NCI-H82 (cell line): ENCODE measurements at regions not wholly inside any gene's neighbourhood (a gene's known extent, or its start where the extent isn't known, plus 50 kb on each side); places are given as distances from the start of the nearest gene placed in this dataset.

Experiments
- DNase-seq: peaks from one replicate; lab custom pipeline; 2025; lab: John Stamatoyannopoulos, UW

DNA sequence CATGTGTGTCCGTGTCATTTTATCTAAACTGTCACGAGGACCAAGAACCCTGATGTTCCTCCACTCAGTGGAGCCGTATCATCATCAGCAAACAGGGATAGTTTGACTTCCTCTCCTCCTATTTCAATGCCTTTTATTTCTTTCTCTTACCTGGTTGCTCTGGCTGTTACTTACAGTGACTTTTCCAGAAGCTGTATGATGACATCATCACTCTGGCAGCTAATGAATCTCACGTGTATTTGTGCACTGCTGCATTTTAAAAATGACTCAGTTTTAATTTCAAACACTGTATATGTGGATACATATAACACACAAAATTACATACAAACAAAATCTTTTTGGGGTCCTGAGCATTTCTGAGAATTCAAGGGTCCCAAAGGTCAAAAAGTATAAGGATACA is 481.4 kb downstream of the CDH2 start:
- DNase-seq: no peak

- DNase-seq: no peak
Observed at GRCh38 chr18:27695052-27695451, 481.9 kb downstream of the CDH2 start.

DNA sequence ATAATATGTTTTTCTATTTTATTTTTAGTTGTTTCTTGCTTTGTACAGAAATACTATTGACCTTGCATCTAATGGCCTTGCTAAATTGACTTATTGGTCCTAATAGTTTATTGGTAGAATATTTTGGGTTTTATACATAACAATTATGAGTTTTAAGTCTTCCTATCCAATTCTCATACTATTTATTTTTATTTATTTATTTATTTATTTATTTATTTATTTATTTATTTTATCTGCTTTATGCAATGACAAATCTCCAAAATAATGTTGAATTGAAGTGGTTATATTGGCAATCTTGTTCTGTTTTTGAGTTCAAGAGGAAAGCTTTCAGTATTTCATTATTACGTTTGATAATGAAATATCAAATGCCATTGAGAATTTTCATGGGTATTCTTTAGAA is 488.3 kb downstream of the CDH2 start:
- no peak for DNase-seq

GRCh38 chr18:27687351-27687979 is 489.5 kb downstream of the CDH2 start:
- DNase-seq: no peak

DNA sequence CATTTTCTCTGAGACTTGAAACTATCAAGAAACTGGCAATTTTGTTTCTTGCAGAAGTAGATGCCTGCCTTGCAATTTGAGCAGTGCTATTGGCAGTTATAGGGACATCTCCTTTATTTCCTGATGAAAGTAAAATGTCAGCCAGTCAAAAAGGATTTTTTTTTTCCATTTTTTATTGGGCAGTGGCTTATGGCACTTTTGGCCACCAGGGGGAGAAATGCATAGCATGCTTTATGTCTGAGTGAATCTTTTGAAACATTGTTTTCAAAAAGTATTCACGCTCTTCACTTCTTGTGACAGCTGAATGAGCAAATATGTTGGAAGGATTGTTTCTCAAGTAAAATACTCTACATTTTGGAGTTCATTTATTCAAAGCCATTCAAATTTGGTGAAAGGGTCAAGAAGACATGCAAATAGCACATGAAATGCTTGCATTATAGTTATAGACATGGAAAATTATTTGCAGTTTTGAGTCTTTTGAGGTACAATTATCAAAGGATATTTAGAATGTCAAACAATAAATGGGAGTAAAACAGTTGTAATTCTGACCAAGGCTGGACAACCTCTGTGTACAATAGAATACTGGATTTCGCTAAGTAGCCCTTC is 491.0 kb downstream of the CDH2 start:
- peak; percentile 72 for DNase-seq

DNA sequence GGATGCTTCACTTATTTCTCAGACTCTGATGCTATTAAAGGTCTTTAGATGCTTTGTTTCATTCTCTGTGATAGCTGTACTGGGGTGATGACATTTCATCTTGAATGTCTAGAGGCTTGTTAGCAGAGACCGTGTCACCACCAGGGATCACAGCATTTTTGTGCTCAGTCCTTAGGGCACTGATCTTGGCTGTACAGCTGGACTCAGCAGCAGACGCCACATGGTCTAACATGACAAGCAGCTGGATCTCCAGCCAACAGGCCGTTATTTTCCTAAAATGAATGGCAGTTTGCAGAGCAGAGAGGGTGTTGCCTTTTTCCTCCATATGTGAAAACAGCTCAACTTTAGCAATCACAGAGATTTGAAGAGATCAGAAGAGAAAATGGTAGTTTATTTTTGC is 491.8 kb downstream of the CDH2 start:
- DNase-seq: no peak

GRCh38 chr18:27674411-27674810 is 489.3 kb upstream of the CHST9 start:
- DNase-seq: no peak

DNA sequence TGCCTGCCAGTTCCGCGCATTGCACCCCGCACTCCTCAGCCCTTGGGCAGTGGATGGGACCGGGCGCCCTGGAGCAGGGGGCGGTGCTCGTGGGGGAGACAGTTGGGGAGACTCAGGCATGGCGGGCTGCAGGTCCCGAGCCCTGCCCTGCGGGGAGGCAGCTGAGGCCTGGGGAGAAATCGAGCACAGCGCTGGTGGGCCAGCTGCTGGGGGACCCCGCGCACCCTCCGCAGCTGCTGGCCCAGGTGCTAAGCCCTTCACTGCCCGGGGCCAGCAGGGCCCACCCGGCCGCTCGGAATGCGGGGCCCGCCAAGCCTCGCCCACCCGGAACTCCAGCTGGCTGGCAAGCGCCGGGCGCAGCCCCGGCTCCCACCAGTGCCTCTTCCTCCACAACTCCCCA is 488.8 kb upstream of the CHST9 start:
- DNase-seq: no peak

GRCh38 chr18:27668158-27668557 is 483.1 kb upstream of the CHST9 start:
- no peak for DNase-seq

- DNase-seq: no peak
Observed at GRCh38 chr18:27667064-27667463, 482.0 kb upstream of the CHST9 start.

DNA sequence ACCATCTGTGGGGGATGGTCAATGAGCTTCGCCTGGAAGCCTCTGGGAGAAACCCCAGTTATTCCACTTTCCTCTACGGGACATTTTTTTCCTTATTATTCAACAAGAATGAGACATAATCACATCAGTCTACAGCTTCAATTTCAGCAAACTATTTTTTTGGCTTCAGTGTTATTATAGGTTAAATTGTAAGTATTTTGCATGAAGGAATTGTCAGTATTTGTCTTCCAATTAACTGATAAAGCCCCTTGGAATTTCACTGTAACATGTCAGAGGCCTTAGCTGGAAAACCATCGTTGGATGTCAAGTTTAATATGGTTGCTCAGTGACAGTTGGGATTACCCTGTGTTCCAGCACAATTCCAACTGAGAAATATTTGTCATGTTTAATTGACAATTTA is 480.9 kb upstream of the CHST9 start:
- peak; percentile 38 for DNase-seq

DNA sequence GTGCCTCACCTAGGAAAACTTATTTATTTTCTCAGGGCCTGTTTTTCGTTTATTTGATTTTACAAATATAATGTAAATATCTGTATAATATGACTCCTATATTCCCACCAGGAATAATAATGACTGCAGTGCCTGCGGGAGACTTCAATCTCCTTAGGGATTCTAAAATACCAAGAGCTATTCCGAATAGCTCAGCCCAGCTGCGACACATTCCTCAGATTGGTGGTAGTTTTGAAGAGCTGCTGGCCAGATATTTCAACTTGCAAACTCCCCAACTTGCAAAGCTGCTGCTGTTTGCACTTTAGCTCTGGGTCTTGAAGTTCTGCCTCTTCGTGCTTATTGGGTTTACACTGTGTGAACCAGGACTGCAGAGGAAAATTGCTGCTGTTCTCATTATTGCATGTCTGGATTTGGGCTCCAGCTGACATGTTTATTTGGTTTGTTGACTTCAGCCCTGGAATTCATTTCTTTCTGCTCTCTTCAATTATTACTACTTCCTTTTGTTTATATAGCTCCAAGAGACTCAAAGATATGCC is 480.2 kb upstream of the CHST9 start:
- no peak for DNase-seq

GRCh38 chr18:27662949-27663348 is 477.8 kb upstream of the CHST9 start:
- DNase-seq: no peak

DNA sequence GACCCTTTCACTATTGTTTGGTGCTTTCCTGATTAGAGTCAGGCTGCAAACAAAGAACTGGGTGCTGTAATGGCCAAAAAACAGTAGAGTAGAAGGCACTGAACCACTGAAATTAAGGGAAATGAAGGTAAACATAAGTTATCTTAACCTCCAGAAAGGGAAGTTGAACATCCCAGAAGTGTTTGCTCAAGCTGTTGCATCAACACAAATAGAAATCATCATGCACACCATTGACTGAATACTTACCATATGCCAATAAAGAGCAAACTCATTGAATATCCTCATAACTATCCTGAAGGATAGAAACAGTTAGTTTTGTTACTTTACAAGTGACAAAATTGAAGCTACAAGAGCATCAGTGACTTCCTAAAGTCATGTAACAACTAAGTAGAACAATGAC is 477.4 kb upstream of the CHST9 start:
- no peak for DNase-seq

- DNase-seq: peak; percentile 53
Observed at GRCh38 chr18:27661320-27662018, 476.4 kb upstream of the CHST9 start.

DNA sequence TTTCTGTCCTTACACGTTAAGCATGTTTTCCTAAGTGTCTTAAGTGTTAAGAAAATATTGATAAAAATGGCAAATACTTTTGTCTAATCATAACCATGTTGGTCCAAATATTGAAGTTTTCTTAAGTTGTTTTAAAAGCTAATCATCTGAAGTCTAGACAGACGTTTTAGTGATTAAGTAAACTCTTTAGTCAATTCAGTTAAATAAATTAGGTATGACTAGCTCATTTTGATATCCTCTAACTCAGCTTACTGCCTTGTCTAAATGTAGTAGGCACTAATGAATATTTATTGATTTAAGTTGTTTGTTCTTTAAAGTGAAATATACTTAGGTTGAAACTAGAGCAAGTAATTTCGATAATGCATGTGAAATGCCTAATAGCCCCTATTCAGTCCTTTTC is 471.8 kb upstream of the CHST9 start:
- DNase-seq: no peak

- no peak for DNase-seq
Observed at GRCh38 chr18:27656167-27656778, 471.2 kb upstream of the CHST9 start.

DNA sequence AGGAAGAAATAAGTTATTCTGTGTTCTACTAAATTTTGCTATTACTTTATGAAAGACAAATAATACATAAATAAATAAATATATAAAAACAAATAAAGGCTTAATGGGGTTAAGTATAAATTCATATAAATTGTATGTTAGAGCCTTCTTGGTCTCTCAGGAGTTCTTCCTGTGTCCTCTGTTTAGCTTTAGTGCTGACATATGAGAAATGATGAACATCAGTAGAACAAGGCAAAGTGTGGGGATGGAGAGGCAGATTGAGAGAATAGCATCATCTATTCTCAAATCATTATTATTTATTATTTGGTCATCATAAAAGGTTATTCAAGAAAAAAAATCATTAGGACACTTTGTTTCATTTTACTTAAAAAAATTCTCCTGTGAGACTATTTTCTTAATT is 468.1 kb upstream of the CHST9 start:
- no peak for DNase-seq

DNA sequence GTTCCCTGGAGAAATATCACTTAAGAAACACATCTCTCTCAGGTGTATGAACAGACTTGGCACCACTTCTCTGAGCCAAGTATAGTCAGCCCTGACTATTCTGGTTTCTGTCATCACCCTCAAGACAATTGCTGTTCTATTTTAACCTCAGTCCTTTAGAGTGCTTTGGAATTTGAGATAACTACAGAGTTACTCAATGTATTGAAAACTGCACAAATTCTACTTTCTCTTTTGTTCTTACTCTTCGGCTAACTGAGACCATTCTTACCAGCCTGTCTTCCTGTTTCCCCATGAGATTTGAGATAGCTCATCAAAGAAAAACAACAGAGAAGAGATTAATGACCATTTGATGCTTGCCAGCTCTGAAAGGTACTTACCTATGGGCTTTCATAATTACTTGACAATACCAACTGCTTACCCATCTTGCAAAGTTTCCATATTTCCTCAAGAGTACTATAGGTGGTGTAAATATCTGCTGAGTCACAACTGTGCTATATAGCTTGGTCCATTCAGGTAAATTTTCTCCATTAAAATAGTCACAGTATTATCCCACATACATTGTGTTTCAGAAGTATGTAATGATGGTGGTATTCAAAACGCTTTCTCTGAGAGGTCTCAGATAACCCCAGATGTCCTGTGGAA is 467.5 kb upstream of the CHST9 start:
- no peak for DNase-seq

DNA sequence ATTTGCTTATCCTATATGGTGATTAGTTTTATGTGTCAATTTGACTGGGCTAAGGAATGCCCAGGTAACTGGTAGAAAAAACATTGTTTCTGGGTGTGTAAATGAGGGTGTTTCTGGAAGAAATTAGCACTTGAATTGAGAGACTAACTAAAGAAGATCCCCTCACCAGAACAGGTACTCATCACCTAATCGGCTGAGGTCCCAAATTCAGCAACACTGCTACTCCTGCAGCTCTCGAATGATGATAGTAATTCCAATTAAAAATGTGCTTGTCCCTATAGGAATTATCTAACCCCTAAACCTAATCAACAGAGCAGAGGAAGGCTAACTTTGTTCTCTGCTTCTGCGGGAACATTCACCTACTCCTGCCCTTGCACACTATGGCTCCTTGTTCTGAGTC is 464.5 kb upstream of the CHST9 start:
- DNase-seq: no peak

DNA sequence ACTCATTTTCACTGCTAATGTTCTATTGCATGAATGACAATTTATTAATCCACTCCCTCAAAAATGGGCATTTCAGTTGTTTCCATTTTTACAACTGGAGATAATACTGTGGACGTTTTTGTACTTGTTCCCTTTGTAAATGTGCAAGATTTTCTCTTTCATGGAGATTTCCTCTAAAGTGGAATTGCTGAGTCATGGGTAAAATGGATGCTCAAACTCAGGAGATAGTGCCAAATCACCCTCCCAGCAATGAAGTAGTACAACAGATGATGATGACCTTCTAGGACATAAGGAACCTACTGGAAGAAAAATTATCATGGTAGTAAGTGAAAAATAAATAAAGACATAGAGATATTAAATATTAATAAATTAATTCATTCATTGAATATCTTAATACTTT is 460.8 kb upstream of the CHST9 start:
- no peak for DNase-seq

GRCh38 chr18:27636576-27637085 is 451.5 kb upstream of the CHST9 start:
- DNase-seq: no peak
